ENCODE measurements at regions not wholly inside any gene's neighbourhood (a gene's known extent, or its start where the extent isn't known, plus 50 kb on each side); places are given as distances from the start of the nearest gene placed in this dataset.

DNA sequence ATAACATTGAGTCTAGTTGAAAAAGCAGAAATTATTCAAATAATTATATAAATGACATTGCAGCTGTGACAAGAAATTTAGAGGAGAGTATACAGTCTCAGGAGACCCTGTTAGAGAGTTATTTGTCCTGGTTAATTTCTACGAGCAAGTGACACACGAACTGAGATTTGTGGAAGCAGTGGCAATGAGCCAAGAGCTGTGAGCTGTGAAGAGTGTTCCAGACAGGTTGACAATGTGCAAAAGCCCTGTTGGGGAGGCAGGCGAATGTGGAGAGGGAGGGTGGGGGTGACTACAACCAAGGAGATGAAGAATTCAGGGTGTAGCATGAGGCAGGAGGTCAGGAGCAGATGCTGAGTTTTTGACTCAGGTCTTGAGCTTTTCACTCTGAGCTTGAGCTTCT is 620.2 kb upstream of the TENM4 start:
- POLR2A ChIA-PET, result no interaction called here
- DNase-seq, result no peak
- Histone ChIP-seq H3K36me3 (ENCODE audit: insufficient read depth, low read length) (no peaks in the 10 kb centered on the region), H3K9me3 (ENCODE audit: control insufficient read depth in 1 of 2, insufficient read depth in 1 of 2, low read length in 2 of 2) (no peaks in the 10 kb centered on the region), H3K27me3 (ENCODE audit: control insufficient read depth in 1 of 2, insufficient read depth in 2 of 2, low read length in 2 of 2) (no peaks in the 10 kb centered on the region), H3K4me3 (ENCODE audit: low read length) (no peak overlapping the region), H3K4me1 (ENCODE audit: insufficient read depth, low read length) (no peaks in the 10 kb centered on the region), H3K27ac (ENCODE audit: low read depth in 1 of 2, low read length in 2 of 2) (no peak overlapping the region)
- TF ChIP-seq, protein P1, sequence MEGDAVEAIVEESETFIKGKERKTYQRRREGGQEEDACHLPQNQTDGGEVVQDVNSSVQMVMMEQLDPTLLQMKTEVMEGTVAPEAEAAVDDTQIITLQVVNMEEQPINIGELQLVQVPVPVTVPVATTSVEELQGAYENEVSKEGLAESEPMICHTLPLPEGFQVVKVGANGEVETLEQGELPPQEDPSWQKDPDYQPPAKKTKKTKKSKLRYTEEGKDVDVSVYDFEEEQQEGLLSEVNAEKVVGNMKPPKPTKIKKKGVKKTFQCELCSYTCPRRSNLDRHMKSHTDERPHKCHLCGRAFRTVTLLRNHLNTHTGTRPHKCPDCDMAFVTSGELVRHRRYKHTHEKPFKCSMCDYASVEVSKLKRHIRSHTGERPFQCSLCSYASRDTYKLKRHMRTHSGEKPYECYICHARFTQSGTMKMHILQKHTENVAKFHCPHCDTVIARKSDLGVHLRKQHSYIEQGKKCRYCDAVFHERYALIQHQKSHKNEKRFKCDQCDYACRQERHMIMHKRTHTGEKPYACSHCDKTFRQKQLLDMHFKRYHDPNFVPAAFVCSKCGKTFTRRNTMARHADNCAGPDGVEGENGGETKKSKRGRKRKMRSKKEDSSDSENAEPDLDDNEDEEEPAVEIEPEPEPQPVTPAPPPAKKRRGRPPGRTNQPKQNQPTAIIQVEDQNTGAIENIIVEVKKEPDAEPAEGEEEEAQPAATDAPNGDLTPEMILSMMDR (IDR thresholded peaks at IDR 0.05), result no peak
- Mint-ChIP-seq H3K27ac (no peak overlapping the region), H3K27me3 (no peaks in the 10 kb centered on the region), H3K4me3 (no peak overlapping the region), H3K36me3 (ENCODE audit: low read depth) (no peaks in the 10 kb centered on the region), H3K4me1 (ENCODE audit: low read depth) (no peaks in the 10 kb centered on the region), H3K9me3 (peaks cover 8% of the 10 kb centered on the region)
- intact Hi-C loops (cut with DNase I, micrococcal nuclease), result no loop called here
- no peak for ATAC-seq (ENCODE audit: poor library complexity)
- CTCF ChIA-PET, result no interaction called here

DNA sequence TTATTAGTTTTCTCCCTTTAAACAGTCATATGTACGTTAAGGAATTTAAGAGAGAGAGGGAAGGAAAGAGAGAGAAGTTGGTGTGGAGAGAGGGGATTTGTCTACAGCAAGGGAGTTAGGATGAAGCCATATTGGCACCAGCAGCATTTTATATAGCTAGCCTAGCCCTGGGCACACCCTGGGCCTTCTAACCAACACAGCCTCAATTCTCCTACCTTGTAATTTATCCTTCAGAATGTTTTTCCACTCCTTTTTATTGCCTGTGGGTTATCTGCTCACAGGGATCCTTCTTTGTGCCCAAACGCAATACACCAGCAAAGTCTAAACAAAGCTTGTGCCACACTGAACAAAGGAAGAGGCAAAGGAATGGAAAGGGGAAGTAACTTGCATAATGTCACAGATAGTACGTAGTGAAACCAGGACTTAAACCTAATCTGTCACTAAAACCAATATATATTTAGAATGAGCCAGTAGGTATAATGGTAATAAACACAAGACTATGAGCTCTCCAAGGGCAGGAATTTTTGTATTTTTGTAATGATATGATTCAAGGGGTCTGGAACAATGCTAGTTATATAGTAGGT is 613.8 kb upstream of the TENM4 start:
- Histone ChIP-seq H3K27ac (ENCODE audit: low read depth in 1 of 2, low read length in 2 of 2) (no peak overlapping the region), H3K4me3 (ENCODE audit: low read length) (no peak overlapping the region), H3K36me3 (ENCODE audit: insufficient read depth, low read length) (no peaks in the 10 kb centered on the region), H3K4me1 (ENCODE audit: insufficient read depth, low read length) (no peaks in the 10 kb centered on the region), H3K9me3 (ENCODE audit: control insufficient read depth in 1 of 2, insufficient read depth in 1 of 2, low read length in 2 of 2) (no peaks in the 10 kb centered on the region), H3K27me3 (ENCODE audit: control insufficient read depth in 1 of 2, insufficient read depth in 2 of 2, low read length in 2 of 2) (no peaks in the 10 kb centered on the region)
- DNase-seq, result no peak
- POLR2A ChIA-PET, result no interaction called here
- Mint-ChIP-seq H3K27me3 (no peaks in the 10 kb centered on the region), H3K4me3 (no peak overlapping the region), H3K27ac (no peak overlapping the region), H3K4me1 (ENCODE audit: low read depth) (no peaks in the 10 kb centered on the region), H3K9me3 (no peaks in the 10 kb centered on the region), H3K36me3 (ENCODE audit: low read depth) (no peaks in the 10 kb centered on the region)
- intact Hi-C loops (cut with DNase I, micrococcal nuclease), result no loop called here
- TF ChIP-seq, protein P1 (IDR thresholded peaks at IDR 0.05), result no peak
- CTCF ChIA-PET, result no interaction called here
- no peak for ATAC-seq (ENCODE audit: poor library complexity)

DNA sequence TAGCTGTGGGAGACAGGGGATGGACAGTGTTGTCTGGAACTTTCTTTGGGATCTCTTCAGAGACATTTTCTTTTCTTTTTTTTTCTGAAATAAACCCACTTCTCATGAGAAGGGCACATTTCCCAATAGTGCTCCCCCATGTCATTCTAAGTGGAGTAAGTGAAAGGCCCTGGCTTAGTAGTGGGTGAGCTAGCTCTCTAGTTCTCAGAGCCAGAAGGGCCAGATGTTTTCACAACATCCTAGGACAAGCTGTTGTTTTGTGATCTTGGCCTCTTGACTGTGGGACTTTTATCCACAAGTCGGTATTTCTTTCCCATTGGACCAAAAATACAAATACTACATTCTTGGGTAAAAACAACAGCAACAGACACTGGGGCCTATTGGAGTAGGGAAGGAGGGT is 607.7 kb upstream of the TENM4 start:
- intact Hi-C loops (cut with DNase I, micrococcal nuclease), result no loop called here

More for the DNA sequence above, 607.7 kb upstream of the TENM4 start:
- Mint-ChIP-seq H3K4me1 (ENCODE audit: low read depth) (no peaks in the 10 kb centered on the region), H3K27ac (no peak overlapping the region), H3K4me3 (no peak overlapping the region), H3K9me3 (peaks cover 3% of the 10 kb centered on the region), H3K36me3 (ENCODE audit: low read depth) (no peaks in the 10 kb centered on the region), H3K27me3 (no peaks in the 10 kb centered on the region)
- POLR2A ChIA-PET, result no interaction called here
- H3K4me3 ChIP-seq (ENCODE audit: low read length), result no peak overlapping the region
- H3K9me3 ChIP-seq (ENCODE audit: control insufficient read depth in 1 of 2, insufficient read depth in 1 of 2, low read length in 2 of 2), result no peaks in the 10 kb centered on the region
- no peak overlapping the region for H3K27ac ChIP-seq (ENCODE audit: low read depth in 1 of 2, low read length in 2 of 2)
- CTCF ChIA-PET, result no interaction called here
- no peaks in the 10 kb centered on the region for H3K27me3 ChIP-seq (ENCODE audit: control insufficient read depth in 1 of 2, insufficient read depth in 2 of 2, low read length in 2 of 2)
- no peak for ATAC-seq (ENCODE audit: poor library complexity)
- no peaks in the 10 kb centered on the region for H3K4me1 ChIP-seq (ENCODE audit: insufficient read depth, low read length)
- no peak for DNase-seq
- TF ChIP-seq, protein P1 (IDR thresholded peaks at IDR 0.05), result no peak
- H3K36me3 ChIP-seq (ENCODE audit: insufficient read depth, low read length), result no peaks in the 10 kb centered on the region

Measured in CD4-positive, alpha-beta T cell (primary cell).